ENCODE measurements at regions not wholly inside any gene's neighbourhood (a gene's known extent, or its start where the extent isn't known, plus 50 kb on each side); places are given as distances from the start of the nearest gene placed in this dataset.
A peak's percentile ranks its signal among the peaks of the same experiment; 100 is the strongest.

DNA sequence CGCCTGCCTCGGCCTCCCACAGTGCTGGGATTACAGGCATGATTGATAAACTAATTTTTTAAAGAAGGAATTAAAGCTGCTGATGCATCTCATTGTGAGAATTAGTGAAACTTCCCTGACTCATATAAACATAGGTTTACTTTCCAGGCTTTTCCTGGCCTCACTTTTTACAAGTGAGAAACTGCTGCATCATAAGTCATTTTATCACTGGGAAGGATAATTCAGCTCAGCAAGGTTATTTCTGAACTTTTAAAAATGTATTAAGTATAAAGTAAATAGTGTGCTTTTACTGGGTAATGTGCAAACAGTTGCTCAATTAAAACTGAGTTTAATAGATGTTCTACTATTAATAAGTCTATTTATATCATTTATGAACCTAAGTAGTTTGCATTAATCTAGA, 1130.3 kb upstream of the CDH2 start:
- no peak for DNase-seq

DNA sequence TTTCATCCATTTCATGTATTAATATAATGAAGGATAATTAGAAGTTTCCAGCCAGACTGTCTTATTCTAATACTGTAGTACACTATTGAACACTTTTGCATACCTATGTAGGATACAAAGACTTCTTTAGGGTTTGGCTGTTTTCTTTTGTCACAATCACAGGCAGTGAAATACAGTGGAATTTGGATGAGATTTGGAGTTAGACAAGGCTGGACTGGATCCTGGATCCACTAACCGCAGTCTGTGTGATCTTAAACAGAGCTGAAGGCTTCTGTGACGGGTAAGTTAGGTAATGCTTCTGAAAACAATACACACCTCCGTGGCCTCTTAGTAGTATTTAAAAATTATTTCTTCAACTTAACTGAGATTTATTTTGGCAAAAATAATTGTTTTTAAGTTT, 1128.6 kb upstream of the CDH2 start:
- no peak for DNase-seq

DNA sequence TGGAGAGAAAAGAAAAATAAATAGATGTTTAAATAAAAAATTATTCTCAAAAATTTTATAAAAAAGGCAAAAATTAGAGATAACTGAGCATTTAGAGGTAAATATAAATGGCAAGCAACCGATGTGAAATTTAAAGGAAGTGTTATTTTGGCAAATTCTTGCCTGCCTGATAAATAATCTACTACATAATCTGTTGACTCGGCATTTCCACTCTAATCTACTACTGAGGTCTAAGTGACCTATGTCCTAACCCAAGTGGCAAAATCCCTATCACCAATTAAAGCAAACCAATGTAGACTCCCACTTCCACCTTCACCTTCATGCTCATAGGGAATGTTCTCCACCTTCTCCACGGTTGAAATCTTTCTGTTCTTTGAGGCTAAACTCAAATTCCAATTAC, 1124.1 kb upstream of the CDH2 start:
- no peak for DNase-seq

DNA sequence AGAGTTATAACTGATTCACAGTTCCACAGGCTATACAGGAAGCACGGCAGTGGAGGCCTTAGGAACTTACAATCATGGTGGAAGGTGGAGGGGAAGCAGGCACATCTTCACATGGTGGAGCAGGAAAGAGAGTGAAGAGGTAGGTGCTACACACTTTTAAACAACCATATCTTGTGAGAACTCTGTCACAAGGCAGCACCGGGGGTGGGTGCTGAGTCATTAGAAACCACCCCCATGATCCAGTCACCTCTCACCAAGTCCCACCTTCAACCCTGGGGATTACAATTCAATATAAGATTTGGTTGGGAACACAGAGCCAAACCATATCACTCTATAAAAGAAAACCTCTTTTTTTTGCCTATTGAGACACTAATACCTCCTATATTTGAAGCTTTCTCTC, 1108.5 kb upstream of the CDH2 start:
- no peak for DNase-seq

DNA sequence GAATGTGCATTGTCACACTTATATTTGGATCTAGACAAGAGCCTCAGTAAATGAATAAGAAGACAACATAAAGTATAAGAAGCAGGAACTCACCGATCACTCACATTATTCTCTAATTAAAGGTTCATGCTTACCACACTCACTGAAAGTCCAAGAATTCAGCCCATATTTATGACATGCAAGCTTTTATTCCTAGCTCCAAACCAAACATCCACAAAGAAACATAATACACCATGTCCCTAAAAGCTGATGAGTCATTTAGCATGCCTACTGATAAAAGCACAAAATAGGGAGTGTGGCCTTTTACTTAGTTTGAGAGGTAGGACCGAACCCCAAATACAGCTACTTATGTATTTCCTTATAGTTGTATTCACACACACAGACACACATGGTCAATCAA, 1094.6 kb upstream of the CDH2 start:
- peak; percentile 2 for DNase-seq

DNA sequence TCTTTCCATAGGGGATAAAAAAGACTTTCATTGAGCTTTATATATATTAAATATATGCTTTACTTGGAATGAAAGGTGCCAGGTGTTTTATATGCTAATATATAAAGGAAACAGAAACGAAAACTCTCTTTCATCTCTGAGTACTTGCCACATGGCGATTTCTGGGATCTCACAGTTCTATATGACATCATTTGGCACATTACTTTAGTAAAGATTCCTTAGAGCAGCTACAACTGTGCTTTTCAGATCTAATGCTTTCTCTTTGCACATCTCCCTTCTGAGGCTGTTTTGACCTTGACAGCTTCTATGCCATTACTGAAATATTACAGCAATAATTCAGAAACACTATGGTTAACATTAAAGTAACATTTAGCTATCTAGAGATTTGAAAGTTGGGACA, 1082.9 kb upstream of the CDH2 start:
- no peak for DNase-seq

DNA sequence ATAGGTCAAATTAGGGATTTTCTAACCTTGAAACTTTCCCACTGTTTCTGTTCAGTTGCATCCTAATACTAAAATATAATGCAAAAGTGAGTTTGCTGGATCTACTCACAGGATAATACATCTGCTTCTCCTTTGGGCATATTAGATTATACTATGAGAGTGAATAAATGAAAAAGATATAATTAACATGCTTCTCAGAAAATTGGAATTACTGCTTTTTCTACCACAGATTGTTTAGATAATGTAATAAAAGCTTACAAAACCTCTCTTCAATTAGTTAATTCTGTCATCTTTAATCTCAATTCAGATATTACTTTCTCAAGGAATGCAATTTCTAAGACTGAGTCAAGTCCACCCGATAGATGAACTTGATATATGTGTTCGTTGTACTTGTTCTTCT, 1077.2 kb upstream of the CDH2 start:
- no peak for DNase-seq

DNA sequence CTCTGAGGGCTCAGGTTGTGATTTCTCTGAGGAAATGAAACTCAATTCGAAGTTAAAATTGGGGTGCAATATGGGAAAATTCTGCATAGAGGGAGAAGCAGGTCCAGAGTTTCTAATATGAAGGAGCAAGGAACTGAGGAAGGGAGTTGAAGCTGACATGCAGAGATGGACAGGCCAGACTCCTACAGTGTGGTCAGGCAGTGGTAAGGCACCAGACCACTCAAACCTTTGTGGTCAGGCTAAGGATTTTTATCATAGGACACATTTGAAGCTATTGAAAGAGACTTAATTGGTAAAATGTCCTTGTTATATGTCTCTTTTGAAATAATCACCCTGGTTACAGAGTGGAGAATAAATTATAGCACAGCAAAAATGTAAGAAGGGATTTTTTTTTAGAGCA, 1074.8 kb upstream of the CDH2 start:
- no peak for DNase-seq

DNA sequence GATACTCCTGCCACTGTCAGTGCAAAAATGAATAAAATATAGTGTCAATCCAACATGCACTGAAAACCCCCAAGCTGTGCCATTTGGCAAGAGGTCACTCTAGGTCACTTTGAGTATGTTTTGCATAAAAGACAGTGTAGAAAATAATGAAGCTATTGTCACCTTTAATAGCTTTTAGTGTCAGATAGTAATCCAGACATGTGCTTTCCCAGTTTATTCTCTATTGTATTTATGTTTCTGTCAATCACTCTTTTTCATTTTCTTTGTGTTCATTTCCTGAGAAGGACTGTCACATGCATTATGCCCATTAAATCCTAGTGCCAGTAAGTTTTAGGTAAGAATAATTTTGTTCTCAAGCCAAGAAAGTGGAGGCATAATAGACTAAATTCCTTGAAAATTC, 1073.9 kb upstream of the CDH2 start:
- no peak for DNase-seq

DNA sequence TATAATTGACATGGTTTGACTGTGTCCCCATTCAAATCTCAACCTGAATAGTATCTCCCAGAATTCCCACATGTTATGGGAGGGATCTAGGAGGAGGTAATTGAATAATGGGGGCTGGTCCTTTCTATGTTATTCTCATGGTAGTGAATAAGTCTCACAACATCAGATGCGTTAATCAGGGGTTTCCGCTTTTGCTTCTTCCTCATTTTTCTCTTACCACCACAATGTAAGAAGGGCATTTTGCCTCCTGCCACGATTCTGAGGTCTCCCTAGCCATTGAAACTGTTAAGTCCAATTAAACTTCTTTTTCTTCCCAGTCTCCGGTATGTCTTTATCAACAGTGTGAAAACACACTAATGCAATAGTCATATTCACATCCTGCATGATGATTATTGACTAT, 1073.3 kb upstream of the CDH2 start:
- no peak for DNase-seq

DNA sequence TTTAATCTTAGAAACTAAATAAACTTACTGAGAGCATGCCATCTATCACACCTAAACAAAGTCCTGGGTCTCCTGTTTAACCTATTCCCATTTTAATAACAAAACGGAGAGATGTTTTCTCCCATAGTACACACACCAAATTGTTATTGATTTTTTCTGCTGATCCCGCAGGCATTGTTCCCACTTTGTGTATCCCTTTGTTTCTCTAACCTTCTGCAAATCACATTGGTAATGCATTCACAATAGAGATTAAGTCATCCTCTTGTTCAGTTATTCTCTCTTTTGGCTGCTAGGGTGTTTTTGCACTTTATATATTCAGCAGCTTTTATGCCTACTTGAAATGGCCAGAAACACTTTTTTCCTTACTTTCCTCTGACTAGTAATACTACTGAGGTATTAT, 1071.9 kb upstream of the CDH2 start:
- no peak for DNase-seq

DNA sequence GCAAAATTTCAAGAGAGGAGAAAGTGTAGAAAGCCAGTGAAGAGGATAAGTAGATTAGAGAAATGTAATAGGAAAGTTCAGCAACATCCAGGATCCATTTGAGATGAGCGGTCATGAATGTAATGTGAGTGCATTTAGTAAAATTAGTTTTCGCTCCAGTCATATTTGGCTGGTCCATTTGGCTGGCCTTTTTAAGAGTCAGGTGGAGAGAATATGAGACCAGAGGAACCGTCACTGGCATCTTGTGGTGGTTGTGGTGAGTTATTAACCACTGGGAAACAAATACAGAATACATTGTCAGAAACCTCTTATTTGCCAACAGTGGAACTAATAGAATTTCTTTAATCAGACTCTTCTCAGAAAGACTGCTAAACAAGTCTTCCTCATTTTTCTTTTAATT, 1064.3 kb upstream of the CDH2 start:
- no peak for DNase-seq

DNA sequence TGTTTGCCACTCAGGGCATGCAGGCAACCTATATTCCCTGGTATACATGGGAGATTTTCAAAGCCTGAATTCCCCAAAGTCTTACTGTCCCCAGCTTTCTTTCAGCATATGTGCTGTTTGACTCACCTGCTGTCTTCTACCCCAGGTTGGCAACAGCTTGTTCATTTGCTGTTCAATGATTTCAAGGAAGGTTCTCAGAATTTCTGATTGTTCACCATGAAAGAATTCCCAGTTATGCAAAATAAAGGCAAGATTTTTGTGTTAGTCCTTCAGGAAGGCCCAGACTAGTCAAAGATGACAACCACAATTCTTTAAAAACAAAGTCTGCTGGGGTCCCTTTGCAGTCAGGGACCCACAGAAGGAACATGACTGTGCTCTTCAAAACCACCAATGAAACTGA, 1057.8 kb upstream of the CDH2 start:
- no peak for DNase-seq

DNA sequence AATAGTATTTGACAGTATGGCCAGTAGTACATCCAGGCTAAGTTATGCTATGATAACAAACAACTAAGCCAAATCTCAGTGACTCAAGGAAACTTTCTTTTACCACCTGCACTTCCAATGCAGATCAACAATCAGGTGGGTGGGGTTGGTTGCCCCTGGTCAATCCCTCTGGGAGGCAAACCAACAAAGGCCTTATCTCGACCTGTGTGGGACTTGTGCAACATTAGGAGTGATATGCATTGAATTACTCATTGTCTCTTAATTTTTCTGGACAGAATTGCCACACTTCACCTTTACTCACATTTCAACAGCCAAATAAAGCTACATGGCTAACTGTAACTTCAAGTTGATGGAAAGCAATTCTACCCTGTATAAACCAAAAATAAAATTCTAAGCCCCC, 1049.3 kb upstream of the CDH2 start:
- no peak for DNase-seq

DNA sequence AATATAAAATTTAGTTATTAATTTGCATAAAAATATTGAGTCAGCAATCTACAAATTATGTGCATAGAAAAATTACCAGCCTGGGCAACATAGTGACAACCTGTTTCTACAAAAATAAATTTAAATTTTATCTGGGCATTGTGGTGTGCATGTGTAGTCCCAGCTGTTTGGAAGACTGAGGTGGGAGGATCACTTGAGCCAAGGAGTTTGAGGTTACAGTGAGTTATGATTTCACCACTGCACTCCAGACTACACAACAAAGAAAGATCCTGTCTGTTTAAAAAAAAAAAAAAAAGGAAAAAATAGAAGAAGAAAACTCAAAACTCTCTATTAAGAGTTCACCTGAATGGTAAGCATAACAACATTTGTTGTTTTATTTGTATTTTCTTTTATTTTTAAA, 1048.4 kb upstream of the CDH2 start:
- no peak for DNase-seq

DNA sequence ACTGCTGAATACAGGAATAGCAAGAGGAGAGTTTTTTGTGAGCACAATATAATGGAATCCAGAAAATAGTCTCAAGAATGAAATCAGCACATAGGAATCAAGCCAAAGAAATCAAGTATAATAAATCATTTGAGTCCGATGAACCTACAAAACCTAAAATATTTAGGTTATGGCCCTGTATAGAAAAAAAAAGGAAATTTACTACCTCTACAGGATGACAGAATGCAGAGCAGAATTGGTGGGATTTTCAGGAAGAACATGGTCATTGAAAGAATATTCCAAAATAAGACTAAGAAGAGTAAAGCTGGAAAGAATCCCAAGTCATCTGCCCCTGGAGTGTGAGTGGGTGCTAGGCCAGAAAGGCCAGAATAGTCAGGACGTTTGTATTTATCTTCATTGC, 1041.2 kb upstream of the CDH2 start:
- DNase-seq, result no peak

DNA sequence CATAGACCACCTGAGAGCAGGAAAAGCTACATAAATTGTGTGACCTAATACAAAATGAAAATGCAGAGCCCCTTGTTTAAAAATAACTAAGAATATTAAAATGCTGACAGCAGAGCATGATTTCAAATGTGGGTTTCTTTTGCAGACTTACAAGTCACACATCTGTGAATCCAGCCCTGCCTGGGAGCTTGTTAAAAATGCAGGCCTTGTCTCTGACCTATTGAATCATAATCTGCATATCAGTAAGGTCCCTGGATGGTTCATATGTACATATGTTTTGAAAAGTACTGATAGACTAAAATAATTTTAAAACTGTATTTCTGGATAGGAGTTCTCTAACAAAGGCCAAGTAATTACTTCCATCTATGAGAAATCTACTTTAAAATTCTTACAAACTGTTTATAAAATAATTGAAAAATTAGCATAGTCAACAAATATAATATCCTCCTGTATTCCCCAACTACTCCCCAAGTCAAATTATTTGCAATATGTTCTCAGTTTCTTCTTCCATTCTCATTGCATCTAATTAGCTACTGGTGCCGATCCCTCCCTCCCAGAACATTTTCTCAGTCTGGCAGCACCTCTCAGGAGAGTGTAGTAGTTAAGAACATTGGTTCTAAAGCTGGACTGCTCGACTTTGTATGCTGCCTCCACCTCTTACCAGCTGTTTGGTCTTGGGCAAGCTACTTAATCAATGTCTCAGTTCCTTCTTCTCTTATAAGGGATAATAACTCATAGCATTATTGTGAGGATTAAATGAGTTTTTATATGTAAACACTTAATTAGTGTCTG, 1040.4 kb upstream of the CDH2 start:
- DNase-seq, result no peak

DNA sequence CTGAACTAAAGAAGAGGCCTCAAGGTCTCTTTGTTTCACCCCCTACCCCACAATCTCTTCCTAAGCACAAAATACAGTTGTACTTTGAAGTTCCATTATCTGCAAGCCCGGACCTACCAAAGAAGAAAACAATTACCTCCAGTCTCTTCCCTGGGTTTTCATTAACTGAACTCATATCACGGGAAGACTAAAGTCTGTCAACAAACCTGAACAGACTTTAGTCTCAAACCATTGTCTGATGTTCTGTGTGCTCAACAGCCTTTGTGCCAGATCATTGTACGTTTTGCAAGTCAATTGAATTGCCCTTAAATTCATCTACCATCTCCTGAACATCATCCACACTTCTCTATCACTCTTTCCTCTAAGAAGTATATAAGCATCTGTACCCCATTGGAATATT, 1021.9 kb upstream of the CDH2 start:
- no peak for DNase-seq

DNA sequence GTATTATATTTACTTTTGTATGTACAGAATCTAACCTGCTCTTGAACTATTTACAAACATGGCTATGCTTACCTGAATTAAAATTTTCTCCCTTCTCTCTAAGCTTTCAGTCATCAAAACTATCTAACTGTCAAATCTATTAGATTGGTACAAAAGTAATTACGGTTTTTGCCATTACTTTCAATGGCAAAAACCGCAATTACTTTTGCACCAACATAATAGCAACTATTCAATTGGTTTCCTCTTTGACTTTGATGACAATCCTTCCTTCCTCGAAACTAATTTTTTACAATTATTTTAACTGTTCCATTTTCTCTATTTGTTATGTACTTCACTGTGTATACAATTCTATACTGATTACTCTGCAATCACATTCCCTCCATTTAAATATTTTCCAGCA, 1019.4 kb upstream of the CDH2 start:
- DNase-seq, result no peak

DNA sequence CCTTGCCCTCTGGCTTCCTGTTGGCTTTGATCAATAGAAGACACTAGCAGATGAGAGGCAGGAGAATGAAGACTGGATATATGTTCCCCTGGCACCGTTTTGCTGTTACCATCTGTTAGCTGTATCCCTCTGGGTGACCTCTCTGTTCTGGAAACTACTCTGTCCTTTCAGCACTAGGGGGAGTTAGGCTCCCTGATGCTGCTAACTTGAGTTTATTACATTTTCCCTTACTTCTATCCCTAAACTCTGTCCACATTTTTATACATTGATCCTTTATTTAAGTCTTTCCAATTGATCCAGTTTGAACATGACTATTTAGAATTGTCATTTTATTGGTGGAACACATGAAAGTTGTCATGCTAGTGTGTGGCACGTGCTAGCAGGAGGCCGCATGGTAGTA, 1014.3 kb upstream of the CDH2 start:
- DNase-seq, result peak; percentile 52

DNA sequence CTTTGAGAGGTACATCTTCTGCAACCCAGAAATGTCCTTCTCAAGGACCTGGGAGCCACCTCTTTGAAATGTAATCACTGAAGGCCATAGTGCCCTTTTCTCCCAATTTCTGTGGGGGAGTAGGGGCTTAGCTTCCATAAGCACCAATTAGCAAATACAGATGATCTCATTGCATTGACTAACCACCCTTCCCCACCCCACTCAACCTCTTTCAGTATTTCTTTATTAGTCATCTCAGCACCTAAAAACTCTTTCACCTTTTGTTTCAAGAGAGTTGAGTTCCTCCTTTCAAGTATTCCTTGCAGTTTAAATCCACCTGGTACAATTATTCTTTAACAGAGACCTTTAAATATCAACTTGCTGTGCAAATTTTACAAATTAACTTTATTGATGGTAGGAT, 1011.8 kb upstream of the CDH2 start:
- peak; percentile 11 for DNase-seq

DNA sequence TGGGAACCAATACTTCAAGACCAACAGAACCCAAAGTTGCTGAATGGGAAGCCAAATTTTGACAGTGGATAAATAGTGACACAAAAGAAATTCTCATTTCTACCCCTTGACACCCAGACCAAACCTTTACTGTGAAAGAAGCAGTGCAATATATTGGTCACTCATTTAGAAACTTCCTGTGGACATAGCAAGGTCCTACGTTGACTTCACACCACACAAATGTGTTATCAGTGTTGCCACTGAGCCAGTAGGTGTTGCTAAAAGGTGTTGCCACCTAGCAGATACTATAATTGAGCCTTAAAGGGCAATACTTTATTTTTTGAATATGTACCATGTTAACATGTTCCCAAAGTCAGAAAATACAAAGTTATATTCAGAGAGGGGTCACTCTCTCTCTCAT, 1008.9 kb upstream of the CDH2 start:
- DNase-seq, result no peak

DNA sequence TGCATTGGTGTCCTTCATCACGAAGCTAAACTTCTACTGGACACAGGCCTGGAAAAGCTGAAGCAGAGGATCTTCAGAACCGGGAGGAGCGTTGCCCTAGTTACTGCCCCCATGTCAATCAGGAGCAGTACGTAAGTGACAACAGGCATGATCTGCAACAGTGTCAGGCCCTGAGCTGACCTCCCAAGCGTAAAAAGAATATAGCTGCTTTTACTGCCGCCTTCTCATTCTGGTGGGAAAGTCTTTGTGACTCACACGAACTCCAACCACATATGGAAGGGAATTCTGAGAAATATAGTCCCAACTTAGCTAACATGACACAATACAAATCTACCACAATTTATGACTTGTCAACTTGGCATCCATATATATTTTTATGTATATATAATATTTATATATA, 1007.7 kb upstream of the CDH2 start:
- no peak for DNase-seq

DNA sequence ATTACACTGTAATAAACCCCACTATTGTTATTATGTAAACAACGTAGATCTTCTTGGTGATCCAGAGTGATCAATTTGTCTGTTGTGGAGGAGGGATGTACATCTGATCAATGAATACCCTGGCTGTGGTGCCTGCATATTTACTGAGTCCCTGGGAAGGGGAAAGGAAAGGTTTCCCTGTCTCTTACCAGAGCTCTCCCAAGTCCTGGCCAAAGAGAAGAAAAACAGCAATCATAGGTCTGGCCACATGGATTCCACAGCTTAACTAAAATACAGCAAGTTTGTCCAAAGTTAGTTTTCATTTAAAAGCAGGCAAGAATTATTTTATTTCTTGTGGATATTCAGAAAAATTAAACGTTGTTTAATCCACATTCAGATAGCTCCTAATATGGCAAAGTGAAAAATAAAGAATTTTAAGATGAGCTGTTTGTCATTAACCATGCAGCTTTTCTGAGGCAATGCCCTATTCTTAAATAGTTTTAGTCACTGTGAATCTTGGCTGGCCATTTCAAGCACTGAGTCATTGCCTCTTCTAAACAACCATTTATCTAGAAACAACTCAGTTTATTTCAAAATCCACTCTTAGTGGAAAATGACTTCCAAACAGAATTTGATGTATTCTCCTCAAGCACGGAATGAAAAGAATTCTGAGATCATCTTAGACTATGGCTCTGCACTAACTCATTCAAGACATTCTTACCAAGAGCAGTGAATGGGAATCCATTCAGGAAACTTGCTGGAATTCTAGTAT, 1004.4 kb upstream of the CDH2 start:
- peak; percentile 97 for DNase-seq

DNA sequence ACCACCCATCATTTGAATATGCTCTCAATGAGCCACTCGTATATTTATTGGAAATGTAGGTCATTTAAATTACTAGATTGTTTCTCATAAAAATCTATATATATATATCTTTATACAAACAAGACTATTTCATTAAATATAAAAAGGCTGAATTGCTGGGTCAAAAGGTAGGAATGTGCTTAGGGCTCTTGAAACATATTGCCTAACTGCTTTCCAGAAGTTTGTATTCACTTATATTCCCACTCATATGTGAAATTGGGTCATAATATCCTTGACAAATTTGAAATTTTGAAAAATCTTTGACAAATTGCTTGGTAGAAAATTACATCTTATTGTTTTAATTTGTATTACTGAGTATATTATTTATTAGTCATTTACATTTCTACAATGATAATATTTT, 999.8 kb upstream of the CDH2 start:
- DNase-seq, result no peak

All from HCEC 1CT (cell line).